Naive thymus-derived CD4-positive, alpha-beta T cell (primary cell): ENCODE measurements at regions not wholly inside any gene's neighbourhood (a gene's known extent, or its start where the extent isn't known, plus 50 kb on each side); places are given as distances from the start of the nearest gene placed in this dataset.

ENCODE experiments used
- ATAC-seq: fragments of 150-1000 bp; cut with Tn5 transposase; 2 replicates; pipeline ENCODE4 v1.10.0; 2021; ENCODE audit warnings: mild to moderate bottlenecking, moderate library complexity
- CTCF ChIA-PET: fragments of 350-600 bp; sonication (Branson Sonifier 250); formaldehyde crosslinking; loops from one replicate; lab custom pipeline; 2021; ENCODE audit warnings: antibody characterized with exemption; lab: Charles Lee
- POLR2A ChIA-PET: fragments of 350-600 bp; sonication (Branson Sonifier 250); formaldehyde crosslinking; loops from one replicate; lab custom pipeline; 2021; ENCODE audit warnings: antibody characterized with exemption, inconsistent platforms; lab: Charles Lee
- DNase-seq, 9 donors: peaks; one replicate each; pipeline versions ENCODE4 v3.0.0 to v3.0.0-alpha.2; 2020 to 2022; ENCODE audit warnings: mixed read lengths in 1 of 9
- H3K27ac ChIP-seq: one replicate; pipeline ENCODE4 v1.7.0; 2013; ENCODE audit warnings: mild to moderate bottlenecking, low read depth, low read length, moderate library complexity
- H3K27me3 ChIP-seq, 2 donors: one replicate each; pipeline ENCODE4 v1.7.0; 2013; ENCODE audit warnings: low read length in 2 of 2, mild to moderate bottlenecking in 2 of 2, moderate library complexity in 2 of 2; ENCODE audit not compliant: control insufficient read depth in 2 of 2, insufficient read depth in 2 of 2
- H3K36me3 ChIP-seq, 3 experiments: 1 replicate in 2 of 3; 2 replicates in 1 of 3; pipeline ENCODE4 v1.7.0; 2013; ENCODE audit warnings: low read length in 3 of 3, mild to moderate bottlenecking in 3 of 3, moderate library complexity in 1 of 3; ENCODE audit not compliant: insufficient read depth in 3 of 3, control insufficient read depth in 2 of 3
- H3K4me1 ChIP-seq, 2 donors: one replicate each; pipeline ENCODE4 v1.7.0; 2013; ENCODE audit warnings: low read length in 2 of 2, mild to moderate bottlenecking in 2 of 2, moderate library complexity in 1 of 2; ENCODE audit not compliant: control insufficient read depth in 2 of 2, insufficient read depth in 2 of 2
- H3K4me3 ChIP-seq: 2 replicates; pipeline ENCODE4 v1.7.0; 2013; ENCODE audit warnings: mild to moderate bottlenecking, low read length
- H3K9me3 ChIP-seq, 3 experiments: 1 replicate in 2 of 3; 2 replicates in 1 of 3; pipeline ENCODE4 v1.7.0; 2013; ENCODE audit warnings: low read length in 3 of 3; ENCODE audit not compliant: control insufficient read depth in 2 of 3
- H3K27ac Mint-ChIP-seq, 9 donors: one replicate each; pipeline ENCODE4 v1.8.0; 2020 to 2022; ENCODE audit warnings: mixed read lengths in 9 of 9, mild to moderate bottlenecking in 8 of 9, moderate library complexity in 5 of 9, inconsistent platforms in 2 of 9
- H3K27me3 Mint-ChIP-seq, 5 donors: one replicate each; pipeline ENCODE4 v1.8.0; 2021 to 2022; ENCODE audit warnings: mixed read lengths in 5 of 5, mild to moderate bottlenecking in 1 of 5
- H3K36me3 Mint-ChIP-seq, 5 donors: one replicate each; pipeline ENCODE4 v1.8.0; 2020 to 2022; ENCODE audit warnings: mixed read lengths in 5 of 5, mild to moderate bottlenecking in 3 of 5, inconsistent platforms in 1 of 5
- H3K4me1 Mint-ChIP-seq, 7 donors: one replicate each; pipeline ENCODE4 v1.8.0; 2020 to 2022; ENCODE audit warnings: mixed read lengths in 7 of 7, mild to moderate bottlenecking in 3 of 7, inconsistent platforms in 1 of 7
- H3K4me3 Mint-ChIP-seq, 10 donors: one replicate each; pipeline ENCODE4 v1.8.0; 2020 to 2022; ENCODE audit warnings: mild to moderate bottlenecking in 10 of 10, mixed read lengths in 10 of 10, moderate library complexity in 6 of 10, inconsistent platforms in 2 of 10
- H3K9me3 Mint-ChIP-seq, 11 donors: one replicate each; pipeline ENCODE4 v1.8.0; 2020 to 2022; ENCODE audit warnings: mixed read lengths in 11 of 11, mild to moderate bottlenecking in 4 of 11, inconsistent platforms in 1 of 11, moderate library complexity in 1 of 11
- intact Hi-C, 2 donors: fragments of 100-400 bp; cut with micrococcal nuclease; formaldehyde crosslinking; loops; one replicate each; pipeline ENCODE4 v1.15.1; 2023

DNA sequence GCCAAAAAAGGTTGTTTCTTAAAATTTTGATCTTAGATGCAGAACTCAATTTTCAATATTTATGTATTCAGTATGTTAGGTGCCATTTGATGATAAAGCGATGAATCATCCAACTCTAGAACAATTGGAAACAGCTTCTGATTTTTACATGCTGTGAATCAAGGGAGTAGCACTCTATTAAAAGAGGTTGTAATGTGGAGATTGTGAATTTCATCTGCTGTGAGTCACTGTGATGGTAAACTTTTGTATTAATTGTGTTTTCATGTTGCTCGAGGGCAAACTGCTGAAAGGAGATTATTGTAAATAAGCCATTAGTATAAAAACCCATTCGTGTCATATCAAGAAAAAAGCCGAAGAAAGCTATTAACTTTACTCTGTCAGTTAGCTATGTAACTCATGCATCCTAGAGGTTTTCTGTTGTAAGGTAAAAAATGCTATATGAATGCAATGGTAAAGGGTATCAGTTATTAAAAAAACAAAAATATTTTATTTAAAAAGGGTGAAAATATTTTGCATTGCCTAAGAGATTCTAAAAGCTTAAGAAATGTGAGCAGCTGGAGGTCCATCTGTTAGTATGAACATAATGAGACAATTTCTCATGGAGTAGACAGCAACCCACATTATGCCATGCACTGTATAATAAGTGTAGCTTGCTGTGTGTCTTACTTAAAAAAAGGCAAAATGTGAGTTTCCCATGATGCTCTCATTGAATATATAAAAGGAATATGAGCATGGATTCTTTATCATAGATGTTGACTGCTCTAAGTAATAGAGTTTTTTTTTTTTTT lies 511.0 kb upstream of the PCDH15 start:
- ChIA-PET POLR2A (no interaction called here), CTCF (no interaction called here)
- Mint-ChIP-seq H3K4me1 (no peaks in the 10 kb centered on the region), H3K4me3 (no peak overlapping the region), H3K9me3 (peaks cover 0 to 5% (median 0%) of the 10 kb centered on the region in 11 donors), H3K27me3 (no peaks in the 10 kb centered on the region), H3K36me3 (no peaks in the 10 kb centered on the region), H3K27ac (no peak overlapping the region)
- Histone ChIP-seq H3K27me3 (no peaks in the 10 kb centered on the region), H3K4me1 (no peaks in the 10 kb centered on the region), H3K9me3 (no peaks in the 10 kb centered on the region), H3K4me3 (no peak overlapping the region), H3K36me3 (no peaks in the 10 kb centered on the region), H3K27ac (no peak overlapping the region)
- DNase-seq (no peak), ATAC-seq (no peak)
- intact Hi-C loops: no loop called here

DNA sequence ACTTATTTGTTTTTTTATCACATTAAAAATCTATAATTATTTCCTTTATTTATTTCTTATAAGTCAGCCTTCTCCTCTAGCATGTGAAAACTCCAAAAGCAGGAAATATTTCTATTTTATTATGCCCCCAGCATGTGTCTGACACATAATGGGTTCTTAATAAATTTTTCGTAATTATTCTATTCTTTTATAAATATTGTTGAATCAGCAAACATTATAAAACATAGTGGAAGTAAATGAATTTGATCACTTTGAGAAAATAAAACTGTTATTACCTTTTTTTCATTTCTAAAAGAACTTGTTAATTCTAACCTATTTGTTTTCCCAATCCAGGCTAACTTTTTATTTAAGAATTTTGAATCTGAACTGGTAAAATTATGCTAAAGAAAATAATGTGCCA lies 509.1 kb upstream of the PCDH15 start:
- H3K27me3 ChIP-seq: no peaks in the 10 kb centered on the region
- Mint-ChIP-seq H3K9me3 (peaks cover 0 to 8% (median 2%) of the 10 kb centered on the region in 11 donors), H3K36me3 (no peaks in the 10 kb centered on the region), H3K4me1 (no peaks in the 10 kb centered on the region), H3K4me3 (no peak overlapping the region), H3K27ac (no peak overlapping the region), H3K27me3 (no peaks in the 10 kb centered on the region)
- H3K36me3 ChIP-seq: no peaks in the 10 kb centered on the region
- H3K9me3 ChIP-seq: no peaks in the 10 kb centered on the region
- no peaks in the 10 kb centered on the region for H3K4me1 ChIP-seq
- POLR2A ChIA-PET: no interaction called here
- DNase-seq (no peak), ATAC-seq (no peak)
- no peak overlapping the region for H3K27ac ChIP-seq
- H3K4me3 ChIP-seq: no peak overlapping the region
- CTCF ChIA-PET: no interaction called here
- intact Hi-C loops: no loop called here

- Histone ChIP-seq H3K27ac (no peak overlapping the region), H3K27me3 (no peaks in the 10 kb centered on the region), H3K4me3 (no peak overlapping the region), H3K9me3 (no peaks in the 10 kb centered on the region), H3K36me3 (no peaks in the 10 kb centered on the region), H3K4me1 (no peaks in the 10 kb centered on the region)
- CTCF ChIA-PET: no interaction called here
- H3K27ac Mint-ChIP-seq: no peak overlapping the region
- H3K36me3 Mint-ChIP-seq: no peaks in the 10 kb centered on the region
- DNase-seq (no peak), ATAC-seq (no peak)
- H3K4me1 Mint-ChIP-seq: no peaks in the 10 kb centered on the region
- H3K27me3 Mint-ChIP-seq: no peaks in the 10 kb centered on the region
- peaks cover 0 to 9% (median 2%) of the 10 kb centered on the region in 11 donors for H3K9me3 Mint-ChIP-seq
- intact Hi-C loops: no loop called here
- no peak overlapping the region for H3K4me3 Mint-ChIP-seq
- POLR2A ChIA-PET: no interaction called here
Measured at GRCh38 chr10:55305285-55305684, 504.3 kb upstream of the PCDH15 start.

- Mint-ChIP-seq H3K36me3 (no peaks in the 10 kb centered on the region), H3K9me3 (peaks cover 0 to 28% (median 4%) of the 10 kb centered on the region in 11 donors), H3K4me3 (no peak overlapping the region), H3K4me1 (no peaks in the 10 kb centered on the region), H3K27me3 (no peaks in the 10 kb centered on the region), H3K27ac (no peak overlapping the region)
- Histone ChIP-seq H3K27ac (no peak overlapping the region), H3K9me3 (no peaks in the 10 kb centered on the region), H3K4me3 (no peak overlapping the region), H3K27me3 (no peaks in the 10 kb centered on the region), H3K36me3 (no peaks in the 10 kb centered on the region), H3K4me1 (no peaks in the 10 kb centered on the region)
- intact Hi-C loops: no loop called here
- DNase-seq (no peak), ATAC-seq (no peak)
- POLR2A ChIA-PET: no interaction called here
- CTCF ChIA-PET: no interaction called here
Measured at GRCh38 chr10:55287346-55287745, 486.3 kb upstream of the PCDH15 start.

DNA sequence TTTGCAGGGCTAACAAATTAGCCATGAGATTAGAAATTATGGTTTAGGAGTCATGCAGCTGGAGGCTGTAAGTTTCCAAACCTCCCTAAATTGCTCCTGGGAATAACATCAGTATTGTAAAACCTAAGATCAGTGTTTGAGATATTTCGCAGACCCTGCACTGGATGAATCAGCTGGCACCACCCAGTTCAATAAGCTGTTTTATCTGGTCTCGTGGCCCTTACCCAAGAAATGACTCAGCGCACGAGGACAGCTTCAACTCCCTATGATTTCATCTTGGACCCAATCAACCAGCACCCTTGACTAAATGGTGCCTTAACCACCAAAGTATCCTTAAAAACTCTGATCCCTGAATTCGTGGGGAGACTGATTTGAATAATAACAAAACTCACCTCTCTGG lies 482.0 kb upstream of the PCDH15 start:
- no peak for DNase-seq
- no peak overlapping the region for H3K27ac Mint-ChIP-seq
- no peak overlapping the region for H3K27ac ChIP-seq
- no peaks in the 10 kb centered on the region for H3K9me3 ChIP-seq
- no peaks in the 10 kb centered on the region for H3K27me3 ChIP-seq
- H3K4me3 Mint-ChIP-seq: no peak overlapping the region
- intact Hi-C loops: no loop called here
- ChIA-PET CTCF (no interaction called here), POLR2A (no interaction called here)
- no peaks in the 10 kb centered on the region for H3K36me3 Mint-ChIP-seq
- ATAC-seq: no peak
- H3K9me3 Mint-ChIP-seq: peaks cover 0 to 23% (median 4%) of the 10 kb centered on the region in 11 donors
- no peaks in the 10 kb centered on the region for H3K4me1 Mint-ChIP-seq
- H3K4me1 ChIP-seq: no peaks in the 10 kb centered on the region
- no peaks in the 10 kb centered on the region for H3K27me3 Mint-ChIP-seq
- H3K4me3 ChIP-seq: no peak overlapping the region
- no peaks in the 10 kb centered on the region for H3K36me3 ChIP-seq

- Histone ChIP-seq H3K9me3 (no peaks in the 10 kb centered on the region), H3K27me3 (no peaks in the 10 kb centered on the region), H3K4me1 (no peaks in the 10 kb centered on the region), H3K27ac (no peak overlapping the region), H3K4me3 (no peak overlapping the region), H3K36me3 (no peaks in the 10 kb centered on the region)
- ATAC-seq (no peak), DNase-seq (no peak)
- no peaks in the 10 kb centered on the region for H3K27me3 Mint-ChIP-seq
- intact Hi-C loops: no loop called here
- H3K9me3 Mint-ChIP-seq: peaks cover 0 to 23% (median 4%) of the 10 kb centered on the region in 11 donors
- POLR2A ChIA-PET: no interaction called here
- no peak overlapping the region for H3K4me3 Mint-ChIP-seq
- no peak overlapping the region for H3K27ac Mint-ChIP-seq
- H3K4me1 Mint-ChIP-seq: no peaks in the 10 kb centered on the region
- H3K36me3 Mint-ChIP-seq: no peaks in the 10 kb centered on the region
- CTCF ChIA-PET: no interaction called here
Measured at GRCh38 chr10:55280696-55281095, 479.7 kb upstream of the PCDH15 start.

GRCh38 chr10:55277549-55277948 lies 476.5 kb upstream of the PCDH15 start:
- Mint-ChIP-seq H3K36me3 (no peaks in the 10 kb centered on the region), H3K9me3 (peaks cover 0 to 18% (median 4%) of the 10 kb centered on the region in 11 donors), H3K4me3 (no peak overlapping the region), H3K27ac (no peak overlapping the region), H3K4me1 (no peaks in the 10 kb centered on the region), H3K27me3 (no peaks in the 10 kb centered on the region)
- DNase-seq: no peak
- H3K36me3 ChIP-seq: no peaks in the 10 kb centered on the region
- no peaks in the 10 kb centered on the region for H3K4me1 ChIP-seq
- H3K27me3 ChIP-seq: no peaks in the 10 kb centered on the region
- no peak overlapping the region for H3K4me3 ChIP-seq
- ChIA-PET CTCF (no interaction called here), POLR2A (no interaction called here)
- intact Hi-C loops: no loop called here
- H3K27ac ChIP-seq: no peak overlapping the region
- ATAC-seq: no peak
- H3K9me3 ChIP-seq: no peaks in the 10 kb centered on the region
